ENCODE measurements at regions not wholly inside any gene's neighbourhood (a gene's known extent, or its start where the extent isn't known, plus 50 kb on each side); places are given as distances from the start of the nearest gene placed in this dataset.

DNA sequence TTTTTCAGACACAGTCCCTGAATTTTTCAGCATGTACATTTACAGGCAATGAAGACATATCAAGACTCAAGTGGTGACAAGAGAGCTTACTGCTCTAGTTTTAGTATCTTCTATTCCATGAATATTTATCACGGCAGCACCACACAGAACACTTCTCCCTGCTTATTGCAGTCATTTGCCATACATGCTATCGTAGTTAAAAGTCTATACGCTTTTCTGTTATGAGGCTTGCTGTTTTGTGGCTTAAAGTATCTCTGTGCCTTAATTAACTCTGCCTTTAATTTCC, 65.4 kb upstream of the GK2 start:
- TF ChIP-seq, protein P1, sequence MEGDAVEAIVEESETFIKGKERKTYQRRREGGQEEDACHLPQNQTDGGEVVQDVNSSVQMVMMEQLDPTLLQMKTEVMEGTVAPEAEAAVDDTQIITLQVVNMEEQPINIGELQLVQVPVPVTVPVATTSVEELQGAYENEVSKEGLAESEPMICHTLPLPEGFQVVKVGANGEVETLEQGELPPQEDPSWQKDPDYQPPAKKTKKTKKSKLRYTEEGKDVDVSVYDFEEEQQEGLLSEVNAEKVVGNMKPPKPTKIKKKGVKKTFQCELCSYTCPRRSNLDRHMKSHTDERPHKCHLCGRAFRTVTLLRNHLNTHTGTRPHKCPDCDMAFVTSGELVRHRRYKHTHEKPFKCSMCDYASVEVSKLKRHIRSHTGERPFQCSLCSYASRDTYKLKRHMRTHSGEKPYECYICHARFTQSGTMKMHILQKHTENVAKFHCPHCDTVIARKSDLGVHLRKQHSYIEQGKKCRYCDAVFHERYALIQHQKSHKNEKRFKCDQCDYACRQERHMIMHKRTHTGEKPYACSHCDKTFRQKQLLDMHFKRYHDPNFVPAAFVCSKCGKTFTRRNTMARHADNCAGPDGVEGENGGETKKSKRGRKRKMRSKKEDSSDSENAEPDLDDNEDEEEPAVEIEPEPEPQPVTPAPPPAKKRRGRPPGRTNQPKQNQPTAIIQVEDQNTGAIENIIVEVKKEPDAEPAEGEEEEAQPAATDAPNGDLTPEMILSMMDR (IDR thresholded peaks at IDR 0.05): no peak
- no peak for TF ChIP-seq POLR2A (IDR thresholded peaks at IDR 0.05)
